ENCODE measurements at regions not wholly inside any gene's neighbourhood (a gene's known extent, or its start where the extent isn't known, plus 50 kb on each side); places are given as distances from the start of the nearest gene placed in this dataset.

GRCh38 chr9:88224938-88225337 lies 86.7 kb upstream of the SPATA31C2 start:
- no peak for DNase-seq

DNA sequence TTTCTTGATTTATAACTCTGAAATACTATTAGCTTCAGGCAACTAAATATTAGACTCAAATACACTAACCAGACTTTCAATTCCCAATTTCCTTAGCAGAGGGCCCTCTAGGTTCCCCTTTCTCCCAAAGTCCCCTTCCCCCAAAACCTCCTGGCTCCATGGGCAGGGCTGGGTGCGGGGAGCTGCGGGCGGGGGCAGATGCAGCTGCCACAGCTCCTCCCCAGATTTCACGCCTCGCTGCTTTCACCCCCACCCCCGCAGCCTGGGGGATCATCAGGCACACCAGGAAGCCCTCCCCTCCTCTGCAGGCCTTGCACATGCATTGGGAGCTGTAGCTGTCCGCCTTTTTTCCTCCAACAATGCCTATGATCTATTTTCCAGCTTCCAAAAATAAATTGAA lies 82.8 kb upstream of the SPATA31C2 start:
- DNase-seq: no peak

GRCh38 chr9:88220652-88221051 lies 82.4 kb upstream of the SPATA31C2 start:
- DNase-seq: no peak

DNA sequence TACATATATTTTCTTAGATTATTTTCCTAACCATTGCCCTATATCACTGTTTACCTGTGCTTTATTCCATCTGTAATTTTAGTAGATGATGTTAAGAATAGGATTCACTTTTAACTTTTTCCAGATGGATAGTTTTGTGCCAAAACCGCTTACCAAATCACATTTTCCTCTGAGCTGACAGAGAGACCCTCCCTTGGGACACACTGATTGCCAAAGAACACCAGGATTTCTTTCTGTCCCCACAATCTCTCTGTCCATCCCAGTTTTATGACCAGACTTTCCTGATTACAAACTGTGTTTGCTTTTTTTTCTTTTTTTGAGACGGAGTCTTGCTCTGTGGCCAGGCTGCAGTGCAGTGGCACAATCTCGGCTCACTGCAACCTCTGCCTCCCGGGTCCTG lies 81.3 kb upstream of the SPATA31C2 start:
- no peak for DNase-seq

GRCh38 chr9:88218726-88219125 lies 80.5 kb upstream of the SPATA31C2 start:
- DNase-seq: no peak

- no peak for DNase-seq
Observed at GRCh38 chr9:88216126-88216995, 78.1 kb upstream of the SPATA31C2 start.

GRCh38 chr9:88215196-88216125 lies 77.2 kb upstream of the SPATA31C2 start:
- no peak for DNase-seq

GRCh38 chr9:88202321-88202720 lies 64.0 kb upstream of the SPATA31C2 start:
- no peak for DNase-seq

- DNase-seq: no peak
Observed at GRCh38 chr9:88198341-88198807, 60.1 kb upstream of the SPATA31C2 start.

GRCh38 chr9:88197781-88198340 lies 59.6 kb upstream of the SPATA31C2 start:
- DNase-seq: no peak

- DNase-seq: no peak
Observed at GRCh38 chr9:88197016-88197415, 58.7 kb upstream of the SPATA31C2 start.

- no peak for DNase-seq
Observed at GRCh38 chr9:88196142-88196790, 58.0 kb upstream of the SPATA31C2 start.

DNA sequence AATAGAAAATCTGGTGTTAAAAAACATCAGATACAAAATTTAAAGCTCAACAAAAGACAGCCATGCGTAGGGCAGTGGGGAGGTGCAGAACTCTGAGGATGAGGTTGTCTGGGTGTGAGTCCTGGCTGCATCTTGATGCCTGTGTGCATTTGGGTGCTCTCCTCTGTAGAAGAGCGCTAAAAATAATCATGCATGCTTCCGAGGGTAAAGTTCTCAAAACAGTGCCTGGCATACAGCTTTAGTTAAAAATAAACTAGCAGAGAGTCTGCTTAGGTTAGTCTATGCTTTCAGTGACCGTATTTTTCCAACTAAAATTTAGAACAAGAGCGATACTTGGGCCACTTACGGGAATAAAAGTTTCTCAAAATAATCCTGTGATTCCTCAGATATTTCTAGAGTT lies 55.5 kb upstream of the SPATA31C2 start:
- no peak for DNase-seq

DNA sequence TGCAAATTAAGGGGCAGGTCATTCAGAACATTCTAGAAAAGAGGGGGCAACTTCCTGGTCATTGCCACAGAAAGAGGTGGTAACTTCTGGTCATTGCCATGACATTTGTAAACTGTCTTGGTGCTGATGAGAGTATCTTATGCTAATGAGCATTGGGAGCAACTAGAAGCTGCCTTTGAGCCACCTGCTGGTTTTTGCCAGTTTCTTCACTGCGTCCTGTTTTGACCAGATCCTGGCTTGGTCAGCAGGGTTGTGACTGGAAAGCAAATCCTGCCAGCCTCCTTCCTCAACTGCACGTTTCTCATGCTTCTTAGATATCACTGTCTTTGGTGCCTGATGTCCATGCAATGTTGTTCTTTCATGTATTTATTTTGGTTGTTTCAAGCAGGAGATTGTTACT lies 53.2 kb upstream of the SPATA31C2 start:
- no peak for DNase-seq

- no peak for DNase-seq
Observed at GRCh38 chr9:88189371-88189770, 51.1 kb upstream of the SPATA31C2 start.
